ENCODE measurements at regions not wholly inside any gene's neighbourhood (a gene's known extent, or its start where the extent isn't known, plus 50 kb on each side); places are given as distances from the start of the nearest gene placed in this dataset.

DNA sequence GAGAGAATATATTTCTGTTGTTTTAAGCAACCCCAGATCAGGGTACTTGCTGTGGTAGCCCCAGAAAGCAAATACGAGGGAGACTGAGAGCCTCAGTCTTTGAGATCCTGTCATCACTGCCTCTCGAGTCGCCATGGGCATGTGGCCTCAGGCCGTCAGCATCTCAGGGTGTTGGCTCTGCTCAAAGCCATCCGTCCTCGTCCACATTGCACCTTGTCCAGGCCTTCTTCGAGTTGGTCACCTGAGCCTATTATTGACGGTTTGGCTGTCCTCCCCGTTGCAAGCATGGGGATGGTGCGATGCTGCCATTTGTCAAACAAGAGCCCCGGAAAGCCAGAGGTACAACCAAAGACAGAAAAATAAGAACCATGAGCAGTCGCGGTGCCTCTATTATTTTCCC, 136.9 kb downstream of the IRF8 start:
- Histone ChIP-seq H3K4me2 (no peak overlapping the region), H3K9me3 (no peaks in the 10 kb centered on the region), H3K4me3 (no peak overlapping the region), H3K4me1 (no peaks in the 10 kb centered on the region), H3K27ac (no peak overlapping the region)
- DNase-seq (ENCODE audit: low read depth in 1 of 2, low spot score in 1 of 2) (no peak), FAIRE-seq (no peak), ATAC-seq (no peak)
- TF ChIP-seq TP53 (CRISPR knock-in tag; IDR thresholded peaks at IDR 0.05) (no peak), ZNF302 (CRISPR knock-in tag; IDR thresholded peaks at IDR 0.05) (no peak), MAFK (IDR thresholded peaks at IDR 0.05; ENCODE audit: partially characterized antibody) (no peak), RNF2 (IDR thresholded peaks at IDR 0.05; ENCODE audit: borderline replicate concordance, low read depth) (no peak)
- TF ChIP-seq, protein P1, sequence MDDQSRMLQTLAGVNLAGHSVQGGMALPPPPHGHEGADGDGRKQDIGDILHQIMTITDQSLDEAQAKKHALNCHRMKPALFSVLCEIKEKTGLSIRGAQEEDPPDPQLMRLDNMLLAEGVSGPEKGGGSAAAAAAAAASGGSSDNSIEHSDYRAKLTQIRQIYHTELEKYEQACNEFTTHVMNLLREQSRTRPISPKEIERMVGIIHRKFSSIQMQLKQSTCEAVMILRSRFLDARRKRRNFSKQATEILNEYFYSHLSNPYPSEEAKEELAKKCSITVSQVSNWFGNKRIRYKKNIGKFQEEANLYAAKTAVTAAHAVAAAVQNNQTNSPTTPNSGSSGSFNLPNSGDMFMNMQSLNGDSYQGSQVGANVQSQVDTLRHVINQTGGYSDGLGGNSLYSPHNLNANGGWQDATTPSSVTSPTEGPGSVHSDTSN (IDR thresholded peaks at IDR 0.05): no peak
- CTCF ChIA-PET: interaction anchor here (1.9 kb wide), 1 partner anchor 482 kb away, joined by 4 read pairs; no protein-coding TSS in a partner anchor
- WGBS (ENCODE audit: missing lambda C conversion rate): 66% methylated on average over 11 of the region's 13 CpGs
- POLR2A ChIA-PET: no interaction called here

DNA sequence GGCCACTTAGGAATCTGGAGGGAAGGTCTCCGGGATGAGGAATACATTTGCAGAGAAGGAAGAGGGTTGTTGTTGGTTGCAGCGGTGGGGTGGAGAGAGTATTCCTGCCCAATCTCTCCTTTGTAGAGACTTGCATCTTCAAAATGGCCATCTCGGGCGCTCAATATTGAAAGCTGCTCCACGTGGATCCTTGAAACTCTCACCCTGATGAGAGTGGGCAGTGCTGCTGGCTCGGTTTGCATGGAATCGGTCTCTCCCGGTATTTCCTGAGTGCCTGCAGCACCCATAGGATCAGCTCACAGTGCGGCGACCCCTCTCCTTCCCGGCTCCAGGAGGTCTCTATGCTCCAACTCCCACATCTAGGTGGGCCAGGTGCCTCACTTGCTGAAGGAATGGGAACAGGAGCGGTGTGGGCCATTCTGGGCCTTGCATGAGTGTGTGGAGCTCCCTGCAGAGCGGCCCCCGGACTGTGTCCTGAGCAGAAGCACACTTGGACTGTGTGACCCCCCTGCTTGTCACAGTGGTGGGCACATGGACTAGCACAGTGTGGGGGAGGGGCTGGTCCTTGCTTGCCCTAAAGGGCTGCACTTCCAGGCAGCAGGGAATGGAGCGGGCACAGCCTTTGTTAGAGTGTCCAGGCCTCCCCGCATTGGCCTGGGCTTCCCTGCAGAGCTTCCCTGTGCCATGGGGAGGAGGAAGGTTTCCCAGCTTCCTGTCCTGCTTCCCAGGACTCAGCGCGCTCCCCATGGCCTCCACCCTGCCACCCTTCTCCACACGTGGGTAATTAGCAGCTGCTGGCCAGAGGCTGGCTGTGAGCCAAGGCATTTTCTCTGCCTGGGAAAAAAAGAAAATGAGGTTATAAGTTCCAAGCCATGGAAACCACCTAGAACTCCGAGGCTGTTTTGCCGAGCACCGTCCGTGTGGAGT, 139.3 kb downstream of the IRF8 start:
- H3K27ac ChIP-seq: no peak overlapping the region
- H3K4me3 ChIP-seq: no peak overlapping the region
- DNase-seq (ENCODE audit: low read depth in 1 of 2, low spot score in 1 of 2) (no peak), FAIRE-seq (no peak), ATAC-seq (no peak; a peak in 1 of 6 replicates)
- H3K9me3 ChIP-seq: no peaks in the 10 kb centered on the region
- H3K4me2 ChIP-seq: no peak overlapping the region
- ChIA-PET CTCF (interaction anchor here (1.9 to 2.7 kb wide), 3 partner anchors 219 to 480 kb away, joined by 4 to 6 read pairs (median 6); no protein-coding TSS in a partner anchor), POLR2A (no interaction called here)
- WGBS (ENCODE audit: missing lambda C conversion rate): 56% methylated on average over 20 of the region's 23 CpGs
- H3K4me1 ChIP-seq: no peaks in the 10 kb centered on the region
- no peak for TF ChIP-seq RARB (CRISPR knock-in tag; IDR thresholded peaks at IDR 0.05)
- no peak for TF ChIP-seq RNF2 (IDR thresholded peaks at IDR 0.05; ENCODE audit: borderline replicate concordance, low read depth)
- TF ChIP-seq ZSCAN20 (CRISPR knock-in tag; IDR thresholded peaks at IDR 0.05): no peak
- no peak for TF ChIP-seq SREBF2 (IDR thresholded peaks at IDR 0.05)
- no peak for TF ChIP-seq FOSL2 (IDR thresholded peaks at IDR 0.05)
- TF ChIP-seq FOSL2 (CRISPR knock-in tag; IDR thresholded peaks at IDR 0.05): no peak
- no peak for TF ChIP-seq RCOR1 (IDR thresholded peaks at IDR 0.05; ENCODE audit: low read depth, low read length)
- TF ChIP-seq, protein P2, sequence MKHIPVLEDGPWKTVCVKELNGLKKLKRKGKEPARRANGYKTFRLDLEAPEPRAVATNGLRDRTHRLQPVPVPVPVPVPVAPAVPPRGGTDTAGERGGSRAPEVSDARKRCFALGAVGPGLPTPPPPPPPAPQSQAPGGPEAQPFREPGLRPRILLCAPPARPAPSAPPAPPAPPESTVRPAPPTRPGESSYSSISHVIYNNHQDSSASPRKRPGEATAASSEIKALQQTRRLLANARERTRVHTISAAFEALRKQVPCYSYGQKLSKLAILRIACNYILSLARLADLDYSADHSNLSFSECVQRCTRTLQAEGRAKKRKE (CRISPR knock-in tag; IDR thresholded peaks at IDR 0.05; ENCODE audit: low read depth): no peak
- TF ChIP-seq HDAC2 (IDR thresholded peaks at IDR 0.05): no peak

DNA sequence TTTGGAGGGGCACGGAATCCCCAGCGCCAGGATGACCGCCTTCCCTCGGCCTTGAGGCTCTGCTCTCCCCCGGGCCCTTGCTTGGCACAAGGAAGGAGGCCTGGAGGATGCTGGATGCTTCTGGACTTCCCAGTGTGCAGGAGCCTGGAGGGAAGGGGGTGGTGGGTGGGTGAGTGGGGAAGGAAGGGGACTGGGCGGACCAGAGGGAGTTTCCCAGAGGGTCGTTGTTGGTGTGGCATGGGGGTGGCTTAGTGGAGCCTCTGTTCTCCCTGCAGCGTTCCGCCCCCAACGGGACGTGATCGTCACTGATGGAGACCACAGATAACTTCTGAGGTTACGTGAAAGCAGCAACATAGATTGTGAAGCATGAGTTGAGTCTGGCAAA, 140.0 kb downstream of the IRF8 start:
- H3K27ac ChIP-seq: no peak overlapping the region
- no peaks in the 10 kb centered on the region for H3K9me3 ChIP-seq
- FAIRE-seq (no peak), DNase-seq (ENCODE audit: low read depth in 1 of 2, low spot score in 1 of 2) (no peak), ATAC-seq (no peak)
- TF ChIP-seq, protein P3, sequence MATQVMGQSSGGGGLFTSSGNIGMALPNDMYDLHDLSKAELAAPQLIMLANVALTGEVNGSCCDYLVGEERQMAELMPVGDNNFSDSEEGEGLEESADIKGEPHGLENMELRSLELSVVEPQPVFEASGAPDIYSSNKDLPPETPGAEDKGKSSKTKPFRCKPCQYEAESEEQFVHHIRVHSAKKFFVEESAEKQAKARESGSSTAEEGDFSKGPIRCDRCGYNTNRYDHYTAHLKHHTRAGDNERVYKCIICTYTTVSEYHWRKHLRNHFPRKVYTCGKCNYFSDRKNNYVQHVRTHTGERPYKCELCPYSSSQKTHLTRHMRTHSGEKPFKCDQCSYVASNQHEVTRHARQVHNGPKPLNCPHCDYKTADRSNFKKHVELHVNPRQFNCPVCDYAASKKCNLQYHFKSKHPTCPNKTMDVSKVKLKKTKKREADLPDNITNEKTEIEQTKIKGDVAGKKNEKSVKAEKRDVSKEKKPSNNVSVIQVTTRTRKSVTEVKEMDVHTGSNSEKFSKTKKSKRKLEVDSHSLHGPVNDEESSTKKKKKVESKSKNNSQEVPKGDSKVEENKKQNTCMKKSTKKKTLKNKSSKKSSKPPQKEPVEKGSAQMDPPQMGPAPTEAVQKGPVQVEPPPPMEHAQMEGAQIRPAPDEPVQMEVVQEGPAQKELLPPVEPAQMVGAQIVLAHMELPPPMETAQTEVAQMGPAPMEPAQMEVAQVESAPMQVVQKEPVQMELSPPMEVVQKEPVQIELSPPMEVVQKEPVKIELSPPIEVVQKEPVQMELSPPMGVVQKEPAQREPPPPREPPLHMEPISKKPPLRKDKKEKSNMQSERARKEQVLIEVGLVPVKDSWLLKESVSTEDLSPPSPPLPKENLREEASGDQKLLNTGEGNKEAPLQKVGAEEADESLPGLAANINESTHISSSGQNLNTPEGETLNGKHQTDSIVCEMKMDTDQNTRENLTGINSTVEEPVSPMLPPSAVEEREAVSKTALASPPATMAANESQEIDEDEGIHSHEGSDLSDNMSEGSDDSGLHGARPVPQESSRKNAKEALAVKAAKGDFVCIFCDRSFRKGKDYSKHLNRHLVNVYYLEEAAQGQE (IDR thresholded peaks at IDR 0.05): no peak
- POLR2A ChIA-PET: no interaction called here
- no peak overlapping the region for H3K4me2 ChIP-seq
- 29% methylated on average over 12 of the region's 13 CpGs for WGBS (ENCODE audit: missing lambda C conversion rate)
- no peak overlapping the region for H3K4me3 ChIP-seq
- H3K4me1 ChIP-seq: no peaks in the 10 kb centered on the region
- CTCF ChIA-PET: interaction anchor here (2.0 to 2.7 kb wide), 2 partner anchors 219 to 479 kb away, joined by 6 read pairs; no protein-coding TSS in a partner anchor

Measured in A549 (cell line).